H9 (cell line): ENCODE measurements at regions not wholly inside any gene's neighbourhood (a gene's known extent, or its start where the extent isn't known, plus 50 kb on each side); places are given as distances from the start of the nearest gene placed in this dataset.

Experiments
- DNase-seq: peaks from one replicate; pipeline ENCODE4 v3.0.0-alpha.2; 2017
- H2AFZ ChIP-seq: one replicate; pipeline ENCODE4 v1.6.1; 2013; ENCODE audit warnings: mild to moderate bottlenecking, low read length, control low read depth, moderate library complexity
- H2AK5ac ChIP-seq: 2 replicates; pipeline ENCODE4 v1.6.1; 2013; ENCODE audit warnings: low read length, control low read depth, mixed read lengths; ENCODE audit not compliant: insufficient read length
- H2BK120ac ChIP-seq: one replicate; pipeline ENCODE4 v1.6.1; 2013; ENCODE audit warnings: low read depth, mild to moderate bottlenecking, low read length, control low read depth, inconsistent platforms; ENCODE audit not compliant: poor library complexity, severe bottlenecking
- H2BK12ac ChIP-seq: 2 replicates; pipeline ENCODE4 v1.6.1; 2013; ENCODE audit warnings: low read length, control low read depth, mixed read lengths, low read depth; ENCODE audit not compliant: insufficient read length
- H2BK15ac ChIP-seq: 2 replicates; pipeline ENCODE4 v1.6.1; 2013; ENCODE audit warnings: low read depth, low read length, control low read depth
- H2BK20ac ChIP-seq: one replicate; pipeline ENCODE4 v1.6.1; 2013; ENCODE audit warnings: low read depth, mild to moderate bottlenecking, low read length, control low read depth, inconsistent platforms; ENCODE audit not compliant: poor library complexity, severe bottlenecking
- H2BK5ac ChIP-seq: 2 replicates; pipeline ENCODE4 v1.6.1; 2013; ENCODE audit warnings: low read length, control low read depth, mixed read lengths; ENCODE audit not compliant: insufficient read length
- H3K14ac ChIP-seq: 2 replicates; pipeline ENCODE4 v1.6.1; 2013; ENCODE audit warnings: low read length, control low read depth; ENCODE audit not compliant: insufficient read depth
- H3K18ac ChIP-seq: 2 replicates; pipeline ENCODE4 v1.6.1; 2013; ENCODE audit warnings: low read depth, mild to moderate bottlenecking, mixed read lengths, low read length, control low read depth; ENCODE audit not compliant: insufficient read length
- H3K23ac ChIP-seq: 2 replicates; pipeline ENCODE4 v1.6.1; 2013; ENCODE audit warnings: low read length, control low read depth, mixed read lengths, low read depth; ENCODE audit not compliant: insufficient read length
- H3K23me2 ChIP-seq: 2 replicates; pipeline ENCODE4 v1.6.1; 2013; ENCODE audit warnings: low read depth, mild to moderate bottlenecking, mixed read lengths, low read length, control low read depth; ENCODE audit not compliant: insufficient read length, poor library complexity, severe bottlenecking
- H3K27ac ChIP-seq: 2 replicates; pipeline ENCODE4 v1.5.1; 2013; ENCODE audit warnings: low read length, control low read depth, mixed read lengths, low read depth; ENCODE audit not compliant: insufficient read length
- H3K27me3 ChIP-seq: 2 replicates; pipeline ENCODE4 v1.6.1; 2013; ENCODE audit warnings: low read length, control low read depth, inconsistent platforms; ENCODE audit not compliant: insufficient read depth
- H3K4ac ChIP-seq: 2 replicates; pipeline ENCODE4 v1.6.1; 2013; ENCODE audit warnings: low read depth, mild to moderate bottlenecking, control low read depth, inconsistent platforms, low read length, moderate library complexity
- H3K4me1 ChIP-seq: 2 replicates; pipeline ENCODE4 v1.6.1; 2013; ENCODE audit warnings: low read length, control low read depth, inconsistent platforms; ENCODE audit not compliant: insufficient read depth
- H3K4me2 ChIP-seq: 2 replicates; pipeline ENCODE4 v1.6.1; 2013; ENCODE audit warnings: low read length, control low read depth, mixed read lengths; ENCODE audit not compliant: insufficient read length, insufficient read depth
- H3K56ac ChIP-seq: 2 replicates; pipeline ENCODE4 v1.6.1; 2013; ENCODE audit warnings: low read depth, mild to moderate bottlenecking, mixed read lengths, low read length, control low read depth; ENCODE audit not compliant: insufficient read length
- H3K79me1 ChIP-seq: 2 replicates; pipeline ENCODE4 v1.6.1; 2013; ENCODE audit warnings: low read depth, mild to moderate bottlenecking, moderate library complexity, low read length, control low read depth, inconsistent platforms; ENCODE audit not compliant: insufficient read depth, poor library complexity, severe bottlenecking
- H3K79me2 ChIP-seq: 2 replicates; pipeline ENCODE4 v1.6.1; 2013; ENCODE audit warnings: low read length, control low read depth, inconsistent platforms; ENCODE audit not compliant: insufficient read depth
- H3K9ac ChIP-seq: 2 replicates; pipeline ENCODE4 v1.6.1; 2013; ENCODE audit warnings: low read length, control low read depth, mixed read lengths; ENCODE audit not compliant: insufficient read length; ENCODE audit errors: extremely low read depth
- H3K9me3 ChIP-seq: one replicate; pipeline ENCODE4 v1.6.1; 2013; ENCODE audit warnings: low read depth, low read length, inconsistent platforms; ENCODE audit not compliant: control insufficient read depth
- H3T11ph ChIP-seq: one replicate; pipeline ENCODE4 v1.6.1; 2013; ENCODE audit warnings: mild to moderate bottlenecking, low read length, control low read depth, inconsistent platforms
- H4K20me1 ChIP-seq: one replicate; pipeline ENCODE4 v1.6.1; 2013; ENCODE audit not compliant: control insufficient read depth, insufficient read length, insufficient read depth
- H4K5ac ChIP-seq: 2 replicates; pipeline ENCODE4 v1.6.1; 2013; ENCODE audit warnings: low read depth, mild to moderate bottlenecking, mixed read lengths, low read length, control low read depth; ENCODE audit not compliant: insufficient read length
- H4K8ac ChIP-seq: replicated peaks from 2 replicates; pipeline ENCODE4 v1.6.1; 2013; ENCODE audit warnings: low read length, control low read depth, mixed read lengths, low read depth; ENCODE audit not compliant: insufficient read length
- H4K91ac ChIP-seq: 2 replicates; pipeline ENCODE4 v1.6.1; 2013; ENCODE audit warnings: low read depth, mild to moderate bottlenecking, moderate library complexity, mixed read lengths, low read length, control low read depth; ENCODE audit not compliant: insufficient read length
- H3K27ac Mint-ChIP-seq, 3 experiments: 2 replicates in 2 of 3; 3 replicates in 1 of 3; pipeline ENCODE4 v1.8.0; 2020 to 2021; ENCODE audit warnings: mixed read lengths in 3 of 3, mild to moderate bottlenecking in 1 of 3, moderate library complexity in 1 of 3
- H3K27me3 Mint-ChIP-seq: 2 replicates; pipeline ENCODE4 v1.8.0; 2021; ENCODE audit warnings: low read depth, mild to moderate bottlenecking, moderate library complexity, mixed read lengths
- H3K36me3 Mint-ChIP-seq, 3 experiments: 2 replicates in 2 of 3; 3 replicates in 1 of 3; pipeline ENCODE4 v1.8.0; 2020 to 2021; ENCODE audit warnings: low read depth in 3 of 3, mixed read lengths in 3 of 3; ENCODE audit not compliant: insufficient read depth in 1 of 3
- H3K4me1 Mint-ChIP-seq, 2 experiments: 2 replicates each; pipeline ENCODE4 v1.8.0; 2020; ENCODE audit warnings: mixed read lengths in 2 of 2
- H3K4me3 Mint-ChIP-seq, 2 experiments: 2 replicates in 1 of 2; 3 replicates in 1 of 2; pipeline ENCODE4 v1.8.0; 2020 to 2021; ENCODE audit warnings: mild to moderate bottlenecking in 2 of 2, mixed read lengths in 2 of 2, moderate library complexity in 1 of 2
- H3K9me3 Mint-ChIP-seq, 2 experiments: 2 replicates in 1 of 2; 3 replicates in 1 of 2; pipeline ENCODE4 v1.8.0; 2020; ENCODE audit warnings: mild to moderate bottlenecking in 2 of 2, mixed read lengths in 2 of 2, moderate library complexity in 1 of 2
- WGBS: extraction: QIAGEN DNeasy Blood & Tissue Kit; methylation state at CpG from one replicate; pipeline ENCODE4 v1.1.7; 2013; ENCODE audit warnings: missing lambda C conversion rate, low lambda C conversion rate, mixed read lengths; ENCODE audit not compliant: insufficient read length; ENCODE audit errors: extremely low coverage; 5-methylcytosine and 5-hydroxymethylcytosine counted together
- TF ChIP-seq, protein P1 (sequence below): fragments of 200-600 bp; sonication (generic); conservative IDR thresholded peaks from 3 replicates; pipeline ENCODE4 v1.8.0; 2021; ENCODE audit warnings: antibody characterized with exemption, mild to moderate bottlenecking

DNA sequence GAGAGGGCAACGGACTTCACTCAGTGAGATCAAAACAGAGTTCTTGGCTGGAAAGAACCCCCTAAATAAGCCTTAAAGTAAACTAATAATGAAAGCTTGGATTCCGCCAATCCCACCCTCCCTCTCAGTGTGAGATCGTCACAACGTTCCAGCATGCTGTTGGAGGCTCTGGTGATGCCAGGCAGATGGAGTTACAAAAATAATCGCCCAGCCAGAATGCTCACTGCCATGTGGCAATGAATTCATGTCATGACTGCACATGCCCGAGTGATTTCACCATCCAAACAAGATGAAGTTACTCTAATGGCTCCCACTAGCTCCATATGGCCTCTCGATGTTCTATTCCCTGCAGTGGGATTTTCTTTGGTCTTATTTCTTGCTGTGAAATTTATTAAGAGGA lies 248.0 kb downstream of the SPATA18 start:
- no peaks in the 10 kb centered on the region for H3K4me1 Mint-ChIP-seq
- H3K4me1 ChIP-seq = no peaks in the 10 kb centered on the region
- no peaks in the 10 kb centered on the region for H3K9me3 ChIP-seq
- H2BK120ac ChIP-seq = no peak overlapping the region
- no peak overlapping the region for H2AK5ac ChIP-seq
- H3K27me3 ChIP-seq = no peaks in the 10 kb centered on the region; the same call in 1 of the 2 replicates
- H3T11ph ChIP-seq = no peak overlapping the region
- no peaks in the 10 kb centered on the region for H3K36me3 Mint-ChIP-seq
- H3K4ac ChIP-seq = no peak overlapping the region
- no peak overlapping the region for H2BK20ac ChIP-seq
- H4K8ac ChIP-seq = no peak overlapping the region
- H3K23ac ChIP-seq = no peak overlapping the region
- no peaks in the 10 kb centered on the region for H3K23me2 ChIP-seq
- no peak overlapping the region for H4K91ac ChIP-seq
- H3K79me1 ChIP-seq = no peaks in the 10 kb centered on the region
- no peak overlapping the region for H3K18ac ChIP-seq
- H4K20me1 ChIP-seq = no peaks in the 10 kb centered on the region
- H3K14ac ChIP-seq = no peak overlapping the region
- TF ChIP-seq, protein P1, sequence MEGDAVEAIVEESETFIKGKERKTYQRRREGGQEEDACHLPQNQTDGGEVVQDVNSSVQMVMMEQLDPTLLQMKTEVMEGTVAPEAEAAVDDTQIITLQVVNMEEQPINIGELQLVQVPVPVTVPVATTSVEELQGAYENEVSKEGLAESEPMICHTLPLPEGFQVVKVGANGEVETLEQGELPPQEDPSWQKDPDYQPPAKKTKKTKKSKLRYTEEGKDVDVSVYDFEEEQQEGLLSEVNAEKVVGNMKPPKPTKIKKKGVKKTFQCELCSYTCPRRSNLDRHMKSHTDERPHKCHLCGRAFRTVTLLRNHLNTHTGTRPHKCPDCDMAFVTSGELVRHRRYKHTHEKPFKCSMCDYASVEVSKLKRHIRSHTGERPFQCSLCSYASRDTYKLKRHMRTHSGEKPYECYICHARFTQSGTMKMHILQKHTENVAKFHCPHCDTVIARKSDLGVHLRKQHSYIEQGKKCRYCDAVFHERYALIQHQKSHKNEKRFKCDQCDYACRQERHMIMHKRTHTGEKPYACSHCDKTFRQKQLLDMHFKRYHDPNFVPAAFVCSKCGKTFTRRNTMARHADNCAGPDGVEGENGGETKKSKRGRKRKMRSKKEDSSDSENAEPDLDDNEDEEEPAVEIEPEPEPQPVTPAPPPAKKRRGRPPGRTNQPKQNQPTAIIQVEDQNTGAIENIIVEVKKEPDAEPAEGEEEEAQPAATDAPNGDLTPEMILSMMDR = no peak
- no peaks in the 10 kb centered on the region; a peak in 1 of 5 replicates for H3K9me3 Mint-ChIP-seq
- H4K5ac ChIP-seq = no peak overlapping the region
- H3K56ac ChIP-seq = no peak overlapping the region
- peaks cover 2% of the 10 kb centered on the region; the same call in 1 of the 2 replicates for H3K27me3 Mint-ChIP-seq
- H2BK12ac ChIP-seq = no peak overlapping the region
- no peak overlapping the region for H3K27ac ChIP-seq
- no peak overlapping the region for H2BK5ac ChIP-seq
- no peak overlapping the region for H2AFZ ChIP-seq
- H2BK15ac ChIP-seq = no peak overlapping the region
- no peak overlapping the region for H3K4me2 ChIP-seq
- no peaks in the 10 kb centered on the region for H3K79me2 ChIP-seq
- no peak for DNase-seq
- H3K27ac Mint-ChIP-seq = no peak overlapping the region; a peak in 1 of 7 replicates
- WGBS = no CpG with 5 or more reads among the region's 7 CpGs
- H3K4me3 Mint-ChIP-seq = no peak overlapping the region
- H3K9ac ChIP-seq = no peak overlapping the region
